ENCODE measurements at regions not wholly inside any gene's neighbourhood (a gene's known extent, or its start where the extent isn't known, plus 50 kb on each side); places are given as distances from the start of the nearest gene placed in this dataset.

- Histone ChIP-seq H3K27me3 (no peaks in the 10 kb centered on the region), H3K36me3 (replicated peaks in 1 of 2; ENCODE audit: insufficient read depth in 1 of 2, low read depth in 2 of 2) (no peaks in the 10 kb centered on the region), H3K4me3 (no peak overlapping the region), H3K4me1 (no peaks in the 10 kb centered on the region), H3K9me3 (no peaks in the 10 kb centered on the region), H3K27ac (no peak overlapping the region)
- 44 to 57% methylated on average over 2 of the region's 2 CpGs for WGBS, 2 donors
- intact Hi-C loops (cut with DNase I): no loop called here
- TF ChIP-seq POLR2A (IDR thresholded peaks at IDR 0.05) (no peak), CTCF (IDR thresholded peaks at IDR 0.05) (no peak)
- ATAC-seq (no peak), DNase-seq (no peak)
Measured at GRCh38 chr6:105469946-105470345, 67.1 kb upstream of the PREP start.

DNA sequence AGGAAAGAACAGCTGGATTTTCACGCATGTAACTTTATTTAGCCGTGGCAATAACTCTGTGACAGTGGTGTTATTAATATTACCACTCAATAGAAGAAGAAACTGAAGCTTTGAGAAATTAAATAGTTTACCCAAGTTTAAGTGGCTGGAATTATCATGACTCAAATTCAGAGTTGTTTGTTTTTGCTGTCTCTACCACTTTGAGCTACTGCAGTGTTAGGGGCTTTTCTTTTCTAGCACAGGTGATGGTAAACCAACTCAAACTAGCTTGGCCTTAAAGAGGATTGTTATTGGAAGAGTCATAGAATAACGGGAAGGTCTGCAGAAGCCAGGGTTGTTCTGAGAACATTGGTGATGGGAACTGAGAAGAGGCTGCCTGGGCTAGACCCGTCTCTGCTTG, 66.0 kb upstream of the PREP start:
- Histone ChIP-seq H3K4me1 (no peaks in the 10 kb centered on the region), H3K9me3 (no peaks in the 10 kb centered on the region), H3K27me3 (no peaks in the 10 kb centered on the region), H3K36me3 (replicated peaks in 1 of 2; ENCODE audit: insufficient read depth in 1 of 2, low read depth in 2 of 2) (no peaks in the 10 kb centered on the region), H3K4me3 (no peak overlapping the region), H3K27ac (no peak overlapping the region)
- ATAC-seq (no peak), DNase-seq (no peak)
- WGBS, 2 donors: 64 to 73% methylated on average over 4 of the region's 4 CpGs
- intact Hi-C loops (cut with DNase I): no loop called here
- no peak for TF ChIP-seq CTCF (IDR thresholded peaks at IDR 0.05)
- TF ChIP-seq POLR2A (IDR thresholded peaks at IDR 0.05): no peak

DNA sequence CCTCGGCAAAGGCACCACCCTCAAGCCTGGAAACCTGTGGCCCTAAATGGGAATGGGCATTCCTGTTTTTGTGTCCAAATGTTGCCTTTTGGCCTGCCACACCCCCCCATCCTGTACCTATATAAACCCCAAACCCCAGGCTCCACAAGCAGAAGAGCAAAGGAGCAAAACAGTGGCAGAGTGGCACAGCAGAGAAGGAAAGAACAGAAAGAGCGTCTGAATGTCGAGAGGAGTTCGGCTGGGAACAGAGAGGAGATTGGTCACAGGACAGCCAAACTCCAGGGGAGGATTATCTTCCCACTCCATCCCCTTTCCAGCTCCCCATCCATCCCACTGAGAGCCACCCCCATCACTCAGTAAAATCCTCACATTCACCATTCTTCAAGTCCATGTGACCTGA, 58.0 kb upstream of the PREP start:
- no peak overlapping the region for H3K27ac ChIP-seq
- no peaks in the 10 kb centered on the region for H3K27me3 ChIP-seq
- ATAC-seq (no peak), DNase-seq (no peak)
- H3K9me3 ChIP-seq: no peaks in the 10 kb centered on the region
- no peaks in the 10 kb centered on the region for H3K36me3 ChIP-seq (replicated peaks in 1 of 2; ENCODE audit: insufficient read depth in 1 of 2, low read depth in 2 of 2)
- intact Hi-C loops (cut with DNase I): no loop called here
- 76 to 84% methylated on average over 4 of the region's 4 CpGs for WGBS, 2 donors
- H3K4me3 ChIP-seq: no peak overlapping the region
- no peaks in the 10 kb centered on the region for H3K4me1 ChIP-seq
- TF ChIP-seq POLR2A (IDR thresholded peaks at IDR 0.05) (no peak), CTCF (IDR thresholded peaks at IDR 0.05) (no peak)

GRCh38 chr6:105459864-105460263, 57.0 kb upstream of the PREP start:
- H3K27ac ChIP-seq: no peak overlapping the region
- intact Hi-C loops (cut with DNase I): no loop called here

More at GRCh38 chr6:105459864-105460263, 57.0 kb upstream of the PREP start:
- Histone ChIP-seq H3K4me3 (no peak overlapping the region), H3K27me3 (peaks cover 0 to 5% of the 10 kb centered on the region in 2 donors), H3K9me3 (no peaks in the 10 kb centered on the region), H3K36me3 (replicated peaks in 1 of 2; ENCODE audit: insufficient read depth in 1 of 2, low read depth in 2 of 2) (no peaks in the 10 kb centered on the region), H3K4me1 (no peaks in the 10 kb centered on the region)
- 56 to 71% methylated on average over 1 of the region's 1 CpG for WGBS, 2 donors
- no peak for DNase-seq
- TF ChIP-seq CTCF (IDR thresholded peaks at IDR 0.05): no peak
- ATAC-seq: no peak

Measured in body of pancreas (tissue), 4 donors.